HL-60 (cell line): ENCODE measurements at regions not wholly inside any gene's neighbourhood (a gene's known extent, or its start where the extent isn't known, plus 50 kb on each side); places are given as distances from the start of the nearest gene placed in this dataset.

Source experiments
- CTCF ChIP-seq: IDR thresholded peaks from one replicate; pipeline ENCODE4 v1.5.1; 2011; ENCODE audit warnings: low read length, control low read depth, inconsistent platforms; ENCODE audit not compliant: insufficient read depth
- REST ChIP-seq: IDR thresholded peaks from 2 replicates; pipeline ENCODE4 v1.6.1; 2012; ENCODE audit warnings: low read depth; ENCODE audit not compliant: insufficient replicate concordance

- TF ChIP-seq CTCF: no peak
- TF ChIP-seq REST: no peak
Measured at GRCh38 chr2:23019476-23019875, 365.5 kb upstream of the KLHL29 start.
